BJ (cell line): ENCODE measurements at regions not wholly inside any gene's neighbourhood (a gene's known extent, or its start where the extent isn't known, plus 50 kb on each side); places are given as distances from the start of the nearest gene placed in this dataset.

ENCODE experiments used
- CTCF ChIA-PET: fragments of 350-600 bp; formaldehyde crosslinking; extraction: SDS; loops from one replicate; lab custom pipeline; 2021; ENCODE audit warnings: antibody characterized with exemption, inconsistent platforms; lab: Yijun Ruan, JAX
- POLR2A ChIA-PET: fragments of 300-600 bp; sonication (Branson Sonifier 250); formaldehyde crosslinking; extraction: SDS; loops from one replicate; lab custom pipeline; 2021; ENCODE audit warnings: antibody characterized with exemption; lab: Charles Lee
- DNase-seq: peaks from one replicate; pipeline ENCODE4 v3.0.0-alpha.2; 2011; ENCODE audit warnings: low read depth
- H3K27me3 ChIP-seq: 2 replicates; pipeline ENCODE4 v1.6.0; 2011; ENCODE audit warnings: low read length; ENCODE audit not compliant: control insufficient read depth, insufficient read depth
- H3K36me3 ChIP-seq: 2 replicates; pipeline ENCODE4 v1.5.1; 2011; ENCODE audit warnings: low read length; ENCODE audit not compliant: control insufficient read depth, insufficient read depth
- H3K4me3 ChIP-seq: 2 replicates; pipeline ENCODE4 v1.5.1; 2011; ENCODE audit warnings: low read depth, mild to moderate bottlenecking, control low read depth, low read length
- CTCF ChIP-seq: IDR thresholded peaks from 2 replicates; pipeline ENCODE4 v1.5.1; 2011; ENCODE audit warnings: low read depth, mild to moderate bottlenecking, control low read depth, inconsistent platforms, low read length, moderate library complexity; ENCODE audit not compliant: insufficient read depth

DNA sequence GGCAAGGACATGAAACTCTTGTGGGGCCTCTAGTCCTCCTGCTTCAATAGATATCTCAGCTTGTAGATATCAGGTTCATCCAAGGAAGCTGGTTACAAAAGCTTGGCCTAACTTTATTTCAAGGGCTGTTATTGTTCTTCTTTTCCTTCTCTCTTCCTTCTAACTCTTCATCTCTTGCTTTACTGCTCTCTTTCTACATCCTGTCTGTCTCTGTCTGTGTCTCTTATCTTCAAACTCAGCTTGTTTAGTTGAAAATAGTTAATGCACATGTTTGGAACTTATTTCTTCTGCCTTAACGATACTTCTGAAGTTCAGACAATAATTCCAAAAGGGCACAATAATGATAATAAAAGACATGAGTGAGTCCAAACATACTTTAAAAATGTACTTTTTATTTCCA is 393.9 kb downstream of the NXPH1 start:
- TF ChIP-seq CTCF: no peak
- no peak for DNase-seq
- H3K36me3 ChIP-seq: no peaks in the 10 kb centered on the region
- ChIA-PET POLR2A (no interaction called here), CTCF (no interaction called here)
- no peak overlapping the region for H3K4me3 ChIP-seq
- no peaks in the 10 kb centered on the region for H3K27me3 ChIP-seq

- ChIA-PET POLR2A (no interaction called here), CTCF (no interaction called here)
- no peak for TF ChIP-seq CTCF
- Histone ChIP-seq H3K36me3 (no peaks in the 10 kb centered on the region), H3K27me3 (no peaks in the 10 kb centered on the region), H3K4me3 (no peak overlapping the region)
- no peak for DNase-seq
These were observed 395.7 kb downstream of the NXPH1 start for GRCh38 chr7:8829100-8829499.

- TF ChIP-seq CTCF: no peak
- Histone ChIP-seq H3K4me3 (no peak overlapping the region), H3K36me3 (no peaks in the 10 kb centered on the region), H3K27me3 (no peaks in the 10 kb centered on the region)
- ChIA-PET CTCF (no interaction called here), POLR2A (no interaction called here)
- no peak for DNase-seq
These were observed 398.0 kb downstream of the NXPH1 start for GRCh38 chr7:8831376-8831775.

- no peaks in the 10 kb centered on the region for H3K36me3 ChIP-seq
- ChIA-PET CTCF (no interaction called here), POLR2A (no interaction called here)
- no peak overlapping the region for H3K4me3 ChIP-seq
- TF ChIP-seq CTCF: no peak
- H3K27me3 ChIP-seq: no peaks in the 10 kb centered on the region
- no peak for DNase-seq
These were observed 399.9 kb downstream of the NXPH1 start for GRCh38 chr7:8833355-8833754.

- no peak for TF ChIP-seq CTCF
- POLR2A ChIA-PET: no interaction called here
- DNase-seq: no peak
- Histone ChIP-seq H3K36me3 (no peaks in the 10 kb centered on the region), H3K27me3 (no peaks in the 10 kb centered on the region), H3K4me3 (no peak overlapping the region)
- CTCF ChIA-PET: no interaction called here
These were observed 407.8 kb downstream of the NXPH1 start for GRCh38 chr7:8841171-8841570.

GRCh38 chr7:8871716-8872115 is 438.3 kb downstream of the NXPH1 start:
- no peak overlapping the region for H3K4me3 ChIP-seq
- ChIA-PET CTCF (no interaction called here), POLR2A (no interaction called here)
- DNase-seq: no peak
- no peak for TF ChIP-seq CTCF
- no peaks in the 10 kb centered on the region for H3K27me3 ChIP-seq
- H3K36me3 ChIP-seq: no peaks in the 10 kb centered on the region
